ENCODE measurements at regions not wholly inside any gene's neighbourhood (a gene's known extent, or its start where the extent isn't known, plus 50 kb on each side); places are given as distances from the start of the nearest gene placed in this dataset.

DNA sequence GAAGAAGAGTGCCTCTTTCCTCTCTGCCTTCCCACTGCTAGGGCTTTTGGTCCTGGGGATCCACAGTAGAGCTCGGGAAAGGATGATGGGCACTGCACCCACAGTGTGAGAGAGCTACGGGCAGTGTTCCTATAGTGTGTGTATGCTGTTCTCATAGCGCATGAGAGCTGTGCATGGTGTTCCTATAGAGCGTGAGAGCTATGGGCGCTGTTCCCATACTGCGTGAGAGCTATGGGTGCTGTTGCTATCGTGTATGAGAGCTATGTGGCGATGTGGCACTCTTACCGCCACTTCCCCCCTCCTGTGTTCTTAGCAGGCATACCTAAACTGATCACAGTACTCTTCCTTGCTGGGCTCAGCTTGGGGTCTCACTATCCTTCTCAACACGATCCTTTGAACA lies 213.5 kb downstream of the EDEM1 start:
- TF ChIP-seq ZNF8 (CRISPR knock-in tag; IDR thresholded peaks at IDR 0.05) (no peak), PPARA (CRISPR knock-in tag; IDR thresholded peaks at IDR 0.05; ENCODE audit: borderline replicate concordance) (no peak), ZC3H10 (CRISPR knock-in tag; IDR thresholded peaks at IDR 0.05) (no peak), GLIS3 (CRISPR knock-in tag; IDR thresholded peaks at IDR 0.05) (no peak), ZFP30 (CRISPR knock-in tag; IDR thresholded peaks at IDR 0.05) (no peak)
- TF ChIP-seq, protein P1, sequence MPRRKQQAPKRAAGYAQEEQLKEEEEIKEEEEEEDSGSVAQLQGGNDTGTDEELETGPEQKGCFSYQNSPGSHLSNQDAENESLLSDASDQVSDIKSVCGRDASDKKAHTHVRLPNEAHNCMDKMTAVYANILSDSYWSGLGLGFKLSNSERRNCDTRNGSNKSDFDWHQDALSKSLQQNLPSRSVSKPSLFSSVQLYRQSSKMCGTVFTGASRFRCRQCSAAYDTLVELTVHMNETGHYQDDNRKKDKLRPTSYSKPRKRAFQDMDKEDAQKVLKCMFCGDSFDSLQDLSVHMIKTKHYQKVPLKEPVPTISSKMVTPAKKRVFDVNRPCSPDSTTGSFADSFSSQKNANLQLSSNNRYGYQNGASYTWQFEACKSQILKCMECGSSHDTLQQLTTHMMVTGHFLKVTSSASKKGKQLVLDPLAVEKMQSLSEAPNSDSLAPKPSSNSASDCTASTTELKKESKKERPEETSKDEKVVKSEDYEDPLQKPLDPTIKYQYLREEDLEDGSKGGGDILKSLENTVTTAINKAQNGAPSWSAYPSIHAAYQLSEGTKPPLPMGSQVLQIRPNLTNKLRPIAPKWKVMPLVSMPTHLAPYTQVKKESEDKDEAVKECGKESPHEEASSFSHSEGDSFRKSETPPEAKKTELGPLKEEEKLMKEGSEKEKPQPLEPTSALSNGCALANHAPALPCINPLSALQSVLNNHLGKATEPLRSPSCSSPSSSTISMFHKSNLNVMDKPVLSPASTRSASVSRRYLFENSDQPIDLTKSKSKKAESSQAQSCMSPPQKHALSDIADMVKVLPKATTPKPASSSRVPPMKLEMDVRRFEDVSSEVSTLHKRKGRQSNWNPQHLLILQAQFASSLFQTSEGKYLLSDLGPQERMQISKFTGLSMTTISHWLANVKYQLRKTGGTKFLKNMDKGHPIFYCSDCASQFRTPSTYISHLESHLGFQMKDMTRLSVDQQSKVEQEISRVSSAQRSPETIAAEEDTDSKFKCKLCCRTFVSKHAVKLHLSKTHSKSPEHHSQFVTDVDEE (CRISPR knock-in tag; IDR thresholded peaks at IDR 0.05) = no peak
